Endodermal cell (in vitro differentiated cells): ENCODE measurements at regions not wholly inside any gene's neighbourhood (a gene's known extent, or its start where the extent isn't known, plus 50 kb on each side); places are given as distances from the start of the nearest gene placed in this dataset.

Source experiments
- DNase-seq: peaks from one replicate; pipeline ENCODE4 v3.0.0-alpha.2; 2017
- H3K27ac ChIP-seq: 2 replicates; pipeline ENCODE4 v1.5.1; 2013; ENCODE audit warnings: mild to moderate bottlenecking, low read depth, low read length, moderate library complexity
- H3K27me3 ChIP-seq: 2 replicates; pipeline ENCODE4 v1.6.1; 2013; ENCODE audit warnings: mild to moderate bottlenecking, low read length, moderate library complexity; ENCODE audit not compliant: insufficient read depth, control insufficient read depth, poor library complexity, severe bottlenecking
- H3K36me3 ChIP-seq: 2 replicates; pipeline ENCODE4 v1.7.0; 2013; ENCODE audit warnings: mild to moderate bottlenecking, low read length, moderate library complexity; ENCODE audit not compliant: control insufficient read depth, insufficient read depth
- H3K4me1 ChIP-seq: one replicate; pipeline ENCODE4 v1.7.0; 2013; ENCODE audit warnings: low read length; ENCODE audit not compliant: control insufficient read depth, insufficient read depth
- H3K4me3 ChIP-seq: 2 replicates; pipeline ENCODE4 v1.5.1; 2013; ENCODE audit warnings: mild to moderate bottlenecking, low read length, moderate library complexity
- H3K9ac ChIP-seq: 2 replicates; pipeline ENCODE4 v1.6.1; 2013; ENCODE audit warnings: mild to moderate bottlenecking, low read length, moderate library complexity; ENCODE audit not compliant: poor library complexity, severe bottlenecking; ENCODE audit errors: extremely low read depth
- H3K9me3 ChIP-seq: 2 replicates; pipeline ENCODE4 v1.6.1; 2013; ENCODE audit warnings: mild to moderate bottlenecking, low read length, moderate library complexity; ENCODE audit not compliant: control insufficient read depth
- H3K27ac Mint-ChIP-seq: 2 replicates; pipeline ENCODE4 v1.8.0; 2020; ENCODE audit warnings: mixed read lengths
- H3K27me3 Mint-ChIP-seq: 2 replicates; pipeline ENCODE4 v1.8.0; 2021; ENCODE audit warnings: mild to moderate bottlenecking, mixed read lengths; ENCODE audit not compliant: insufficient read depth
- H3K36me3 Mint-ChIP-seq: 2 replicates; pipeline ENCODE4 v1.8.0; 2020; ENCODE audit warnings: low read depth, mixed read lengths
- H3K4me1 Mint-ChIP-seq: 2 replicates; pipeline ENCODE4 v1.8.0; 2020; ENCODE audit warnings: mixed read lengths
- H3K4me3 Mint-ChIP-seq: 2 replicates; pipeline ENCODE4 v1.8.0; 2020; ENCODE audit warnings: mild to moderate bottlenecking, moderate library complexity, mixed read lengths
- H3K9me3 Mint-ChIP-seq: 2 replicates; pipeline ENCODE4 v1.8.0; 2020; ENCODE audit warnings: mild to moderate bottlenecking, mixed read lengths
- WGBS, 2 experiments: methylation state at CpG; one replicate each; pipeline versions ENCODE4 v1.1.5 to v1.1.7; 2013; ENCODE audit warnings: missing lambda C conversion rate in 2 of 2, mixed read lengths in 1 of 2; ENCODE audit not compliant: insufficient coverage in 1 of 2, insufficient read length in 1 of 2; 5-methylcytosine and 5-hydroxymethylcytosine counted together
- TF ChIP-seq, protein P1 (sequence below): fragments of 200-600 bp; sonication (generic); conservative IDR thresholded peaks from 2 replicates; pipeline ENCODE4 v1.5.0; 2021; ENCODE audit warnings: antibody characterized with exemption, mild to moderate bottlenecking

DNA sequence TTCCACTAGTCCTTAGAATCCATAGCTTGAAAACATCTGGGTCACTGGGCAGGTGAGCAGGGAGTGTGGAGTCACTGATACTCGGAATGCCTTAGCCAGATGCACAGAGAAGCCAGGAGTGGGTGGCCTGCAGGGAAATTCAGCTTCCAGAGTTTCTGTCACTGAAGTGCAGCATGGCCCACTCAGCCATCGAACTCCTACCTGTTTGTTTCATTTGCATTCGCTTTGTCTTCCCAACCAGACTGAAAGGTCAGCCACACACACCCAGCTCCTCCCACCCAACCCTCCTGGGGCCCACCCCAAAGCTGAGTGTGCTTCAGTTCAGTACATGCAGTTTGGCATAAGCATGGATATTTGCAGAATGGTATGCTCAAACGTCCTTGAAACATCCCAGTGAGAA lies 124.5 kb upstream of the ATP10A start:
- WGBS, 2 experiments: 62 to 80% methylated on average over 2 to 4 of the region's 4 CpGs
- H3K4me1 Mint-ChIP-seq: peaks cover 15% of the 10 kb centered on the region
- no peaks in the 10 kb centered on the region for H3K27me3 Mint-ChIP-seq

DNA sequence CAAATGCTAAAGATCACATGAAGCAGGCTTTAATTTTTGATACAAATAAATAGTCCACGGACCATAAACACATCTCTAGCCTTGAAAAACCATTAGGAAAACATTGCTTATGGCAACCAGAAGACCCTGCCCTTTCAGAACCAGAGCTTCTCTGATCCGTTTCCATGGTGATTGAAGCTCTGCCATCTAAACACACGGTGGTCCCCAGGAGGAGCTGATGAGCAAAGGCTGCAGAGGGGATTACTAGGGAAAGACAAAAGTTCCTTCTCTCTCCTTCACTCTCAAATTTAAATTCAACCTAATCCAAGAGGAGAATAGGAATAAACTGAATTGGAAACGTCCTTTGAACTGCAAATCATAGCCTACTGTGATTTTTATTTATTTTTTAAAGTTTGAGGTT lies 122.0 kb upstream of the ATP10A start:
- TF ChIP-seq, protein P1, sequence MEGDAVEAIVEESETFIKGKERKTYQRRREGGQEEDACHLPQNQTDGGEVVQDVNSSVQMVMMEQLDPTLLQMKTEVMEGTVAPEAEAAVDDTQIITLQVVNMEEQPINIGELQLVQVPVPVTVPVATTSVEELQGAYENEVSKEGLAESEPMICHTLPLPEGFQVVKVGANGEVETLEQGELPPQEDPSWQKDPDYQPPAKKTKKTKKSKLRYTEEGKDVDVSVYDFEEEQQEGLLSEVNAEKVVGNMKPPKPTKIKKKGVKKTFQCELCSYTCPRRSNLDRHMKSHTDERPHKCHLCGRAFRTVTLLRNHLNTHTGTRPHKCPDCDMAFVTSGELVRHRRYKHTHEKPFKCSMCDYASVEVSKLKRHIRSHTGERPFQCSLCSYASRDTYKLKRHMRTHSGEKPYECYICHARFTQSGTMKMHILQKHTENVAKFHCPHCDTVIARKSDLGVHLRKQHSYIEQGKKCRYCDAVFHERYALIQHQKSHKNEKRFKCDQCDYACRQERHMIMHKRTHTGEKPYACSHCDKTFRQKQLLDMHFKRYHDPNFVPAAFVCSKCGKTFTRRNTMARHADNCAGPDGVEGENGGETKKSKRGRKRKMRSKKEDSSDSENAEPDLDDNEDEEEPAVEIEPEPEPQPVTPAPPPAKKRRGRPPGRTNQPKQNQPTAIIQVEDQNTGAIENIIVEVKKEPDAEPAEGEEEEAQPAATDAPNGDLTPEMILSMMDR: no peak
- H3K4me1 Mint-ChIP-seq: peaks cover 19% of the 10 kb centered on the region
- H3K9ac ChIP-seq: no peak overlapping the region

More for the DNA sequence above, 124.5 kb upstream of the ATP10A start:
- no peak overlapping the region for H3K9ac ChIP-seq
- Mint-ChIP-seq H3K27ac (no peak overlapping the region), H3K36me3 (no peaks in the 10 kb centered on the region), H3K9me3 (peaks cover 6% of the 10 kb centered on the region), H3K4me3 (no peak overlapping the region)
- TF ChIP-seq, protein P1: no peak
- no peak overlapping the region for H3K4me3 ChIP-seq
- DNase-seq: no peak
- H3K27ac ChIP-seq: no peak overlapping the region
- H3K9me3 ChIP-seq: no peaks in the 10 kb centered on the region
- H3K4me1 ChIP-seq: no peaks in the 10 kb centered on the region
- no peaks in the 10 kb centered on the region for H3K36me3 ChIP-seq
- no peaks in the 10 kb centered on the region for H3K27me3 ChIP-seq

DNA sequence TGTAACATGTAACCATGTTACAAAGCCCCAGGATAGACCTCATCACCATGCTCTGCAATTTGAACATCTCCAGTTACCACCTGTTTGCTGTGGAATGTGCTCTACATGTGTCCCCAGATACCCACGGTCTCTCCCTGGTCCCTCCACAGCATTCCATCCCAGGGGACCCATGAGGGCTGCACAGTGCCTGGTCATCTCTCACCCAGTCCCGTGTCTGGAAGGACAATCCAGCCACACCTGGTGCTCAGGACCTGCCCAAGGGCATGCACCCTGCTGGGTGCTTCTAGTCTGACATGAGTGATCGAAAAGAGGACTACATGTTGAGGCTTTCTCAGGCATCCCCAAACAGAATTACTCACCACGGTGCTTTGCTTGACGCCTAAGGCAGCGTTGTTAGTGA lies 119.6 kb upstream of the ATP10A start:
- Mint-ChIP-seq H3K27me3 (no peaks in the 10 kb centered on the region), H3K27ac (no peak overlapping the region), H3K9me3 (peaks cover 2% of the 10 kb centered on the region), H3K4me3 (no peak overlapping the region), H3K36me3 (no peaks in the 10 kb centered on the region), H3K4me1 (peaks cover 19% of the 10 kb centered on the region)
- H3K27ac ChIP-seq: no peak overlapping the region
- H3K4me3 ChIP-seq: no peak overlapping the region
- no peaks in the 10 kb centered on the region for H3K9me3 ChIP-seq
- WGBS, 2 experiments: 87 to 100% methylated on average over 1 to 6 of the region's 6 CpGs
- H3K9ac ChIP-seq: no peak overlapping the region
- TF ChIP-seq, protein P1: no peak
- H3K27me3 ChIP-seq: no peaks in the 10 kb centered on the region
- no peak for DNase-seq
- no peaks in the 10 kb centered on the region for H3K4me1 ChIP-seq
- no peaks in the 10 kb centered on the region for H3K36me3 ChIP-seq

More for the DNA sequence above, 122.0 kb upstream of the ATP10A start:
- H3K9me3 Mint-ChIP-seq: peaks cover 2% of the 10 kb centered on the region
- H3K4me1 ChIP-seq: no peaks in the 10 kb centered on the region
- H3K4me3 ChIP-seq: no peak overlapping the region
- H3K27me3 ChIP-seq: no peaks in the 10 kb centered on the region
- no peaks in the 10 kb centered on the region for H3K36me3 Mint-ChIP-seq
- no peak overlapping the region for H3K4me3 Mint-ChIP-seq
- no peak overlapping the region for H3K27ac Mint-ChIP-seq
- no peak overlapping the region for H3K27ac ChIP-seq
- DNase-seq: no peak
- no peaks in the 10 kb centered on the region for H3K9me3 ChIP-seq
- 53% methylated on average over 4 of the region's 4 CpGs; no CpG with 5 or more reads in 1 of the 2 experiments for WGBS, 2 experiments
- H3K27me3 Mint-ChIP-seq: no peaks in the 10 kb centered on the region
- no peaks in the 10 kb centered on the region for H3K36me3 ChIP-seq
